Keratinocyte (primary cell): ENCODE measurements at regions not wholly inside any gene's neighbourhood (a gene's known extent, or its start where the extent isn't known, plus 50 kb on each side); places are given as distances from the start of the nearest gene placed in this dataset.
A peak's percentile ranks its signal among the peaks of the same experiment; 100 is the strongest.

Source experiments
- DNase-seq: peaks from one replicate; pipeline ENCODE4 v3.0.0-alpha.2; 2011; ENCODE audit warnings: low read depth, missing footprints, low spot score
- FAIRE-seq: peaks from 2 replicates; lab custom pipeline; 2011; peaks lifted over from hg19 to GRCh38; lab: Jason Lieb, UNC
- H2AFZ ChIP-seq: 2 replicates; pipeline ENCODE4 v1.6.0; 2012; ENCODE audit warnings: low read length, control low read depth, inconsistent platforms; ENCODE audit not compliant: control insufficient read depth
- H3K27ac ChIP-seq: 2 replicates; pipeline ENCODE4 v1.5.1; 2011; ENCODE audit warnings: low read length; ENCODE audit not compliant: control insufficient read depth, insufficient read depth
- H3K27me3 ChIP-seq: 3 replicates; pipeline ENCODE4 v1.6.0; 2011; ENCODE audit warnings: low read length; ENCODE audit not compliant: control insufficient read depth, insufficient read depth; ENCODE audit errors: extremely low read depth
- H3K36me3 ChIP-seq, 2 experiments: 2 replicates in 1 of 2; 3 replicates in 1 of 2; pipeline ENCODE4 v1.5.1; 2011; ENCODE audit warnings: low read length in 2 of 2, mild to moderate bottlenecking in 1 of 2; ENCODE audit not compliant: control insufficient read depth in 2 of 2, insufficient read depth in 2 of 2; ENCODE audit errors: extremely low read depth in 1 of 2
- H3K4me1 ChIP-seq: 3 replicates; pipeline ENCODE4 v1.5.1; 2011; ENCODE audit warnings: low read length; ENCODE audit not compliant: control insufficient read depth, insufficient read depth; ENCODE audit errors: extremely low read depth
- H3K4me2 ChIP-seq: 3 replicates; pipeline ENCODE4 v1.6.0; 2011; ENCODE audit warnings: low read depth, low read length; ENCODE audit not compliant: control insufficient read depth, insufficient read depth; ENCODE audit errors: extremely low read depth
- H3K4me3 ChIP-seq, 3 experiments: fragments of 200-600 bp in 1 of 3; sonication (generic) in 1 of 3; 2 replicates in 2 of 3; 3 replicates in 1 of 3; pipeline ENCODE4 v1.5.1; 2011 to 2016; ENCODE audit warnings: low read length in 3 of 3, mild to moderate bottlenecking in 3 of 3, control low read depth in 2 of 3, inconsistent platforms in 1 of 3, low read depth in 1 of 3, mixed read lengths in 1 of 3, mixed run types in 1 of 3, moderate library complexity in 1 of 3; ENCODE audit not compliant: control insufficient read depth in 2 of 3, insufficient read depth in 2 of 3; ENCODE audit errors: extremely low read depth in 1 of 3
- H3K79me2 ChIP-seq: 2 replicates; pipeline ENCODE4 v1.6.0; 2012; ENCODE audit warnings: low read length; ENCODE audit not compliant: control insufficient read depth, insufficient read depth
- H3K9ac ChIP-seq: 3 replicates; pipeline ENCODE4 v1.6.0; 2011; ENCODE audit warnings: low read length; ENCODE audit not compliant: control insufficient read depth, insufficient read depth; ENCODE audit errors: extremely low read depth
- H3K9me1 ChIP-seq: 3 replicates; pipeline ENCODE4 v1.6.0; 2011; ENCODE audit warnings: low read length; ENCODE audit not compliant: control insufficient read depth, insufficient read depth; ENCODE audit errors: extremely low read depth
- H3K9me3 ChIP-seq: 2 replicates; pipeline ENCODE4 v1.5.1; 2012; ENCODE audit warnings: low read depth, low read length; ENCODE audit not compliant: control insufficient read depth
- H4K20me1 ChIP-seq: 3 replicates; pipeline ENCODE4 v1.6.0; 2011; ENCODE audit warnings: low read length; ENCODE audit not compliant: control insufficient read depth, insufficient read depth; ENCODE audit errors: extremely low read depth
- EZH2 ChIP-seq: IDR thresholded peaks from one replicate; pipeline ENCODE4 v1.6.1; 2012; ENCODE audit warnings: inconsistent platforms, mild to moderate bottlenecking, low read length, moderate library complexity
- dilution Hi-C: fragments of 300-500 bp; cut with MboI; formaldehyde crosslinking; loops from one replicate; pipeline ENCODE4 v1.7.0; 2020; ENCODE audit warnings: low sequenced_read_pairs; ENCODE audit not compliant: extremely low pct_ligation_motif_present
- TF ChIP-seq, protein P1 (sequence below), 3 experiments: IDR thresholded peaks in 1 of 3; conservative IDR thresholded peaks in 1 of 3; optimal IDR thresholded peaks in 1 of 3; 2 replicates in 2 of 3; 3 replicates in 1 of 3; pipeline versions ENCODE3 to v1.5.1; 2011; ENCODE audit warnings: low read length in 3 of 3, mild to moderate bottlenecking in 3 of 3, moderate library complexity in 2 of 3, control low read depth in 1 of 3, inconsistent platforms in 1 of 3; ENCODE audit not compliant: insufficient read depth in 2 of 3; ENCODE audit errors: extremely low read depth in 1 of 3

DNA sequence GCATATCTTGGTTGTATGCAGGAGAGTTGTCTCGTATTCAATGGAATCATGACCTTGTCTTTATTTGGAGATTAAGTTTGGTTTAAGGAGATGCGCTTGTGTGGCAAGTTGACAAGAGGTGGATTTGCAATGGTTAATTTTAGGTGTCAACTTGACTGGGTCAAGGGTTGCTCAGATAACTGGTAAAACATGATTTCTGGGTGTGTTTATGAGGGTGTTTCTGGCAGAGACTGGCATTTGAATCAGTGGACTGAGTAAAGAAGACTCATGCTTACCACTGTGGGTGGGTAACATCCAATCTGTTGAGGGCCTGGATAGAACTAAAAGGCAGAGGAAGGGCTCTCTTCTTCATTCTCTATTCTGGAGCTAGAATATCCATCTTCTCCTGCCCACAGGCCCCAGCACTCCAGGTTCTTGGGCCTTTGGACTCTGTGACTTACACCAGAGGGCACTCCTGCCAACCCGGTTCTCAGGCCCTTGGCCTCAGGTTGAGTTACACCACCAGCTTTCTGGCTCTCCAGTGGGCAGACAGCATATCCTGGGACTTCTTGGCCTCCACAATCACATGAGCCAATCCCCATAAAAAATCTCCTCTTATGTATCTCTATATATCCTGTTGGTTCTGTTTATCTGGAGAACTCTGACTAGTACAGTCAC, 141.5 kb upstream of the ARID2 start:
- Histone ChIP-seq H3K27ac (no peak overlapping the region), H3K4me1 (no peaks in the 10 kb centered on the region), H3K79me2 (no peaks in the 10 kb centered on the region), H4K20me1 (no peaks in the 10 kb centered on the region), H3K4me2 (no peak overlapping the region), H3K36me3 (no peaks in the 10 kb centered on the region), H3K9me1 (no peaks in the 10 kb centered on the region), H3K4me3 (no peak overlapping the region), H2AFZ (no peak overlapping the region), H3K9ac (no peak overlapping the region), H3K9me3 (no peaks in the 10 kb centered on the region), H3K27me3 (no peaks in the 10 kb centered on the region)
- no peak for DNase-seq
- TF ChIP-seq, protein P1, sequence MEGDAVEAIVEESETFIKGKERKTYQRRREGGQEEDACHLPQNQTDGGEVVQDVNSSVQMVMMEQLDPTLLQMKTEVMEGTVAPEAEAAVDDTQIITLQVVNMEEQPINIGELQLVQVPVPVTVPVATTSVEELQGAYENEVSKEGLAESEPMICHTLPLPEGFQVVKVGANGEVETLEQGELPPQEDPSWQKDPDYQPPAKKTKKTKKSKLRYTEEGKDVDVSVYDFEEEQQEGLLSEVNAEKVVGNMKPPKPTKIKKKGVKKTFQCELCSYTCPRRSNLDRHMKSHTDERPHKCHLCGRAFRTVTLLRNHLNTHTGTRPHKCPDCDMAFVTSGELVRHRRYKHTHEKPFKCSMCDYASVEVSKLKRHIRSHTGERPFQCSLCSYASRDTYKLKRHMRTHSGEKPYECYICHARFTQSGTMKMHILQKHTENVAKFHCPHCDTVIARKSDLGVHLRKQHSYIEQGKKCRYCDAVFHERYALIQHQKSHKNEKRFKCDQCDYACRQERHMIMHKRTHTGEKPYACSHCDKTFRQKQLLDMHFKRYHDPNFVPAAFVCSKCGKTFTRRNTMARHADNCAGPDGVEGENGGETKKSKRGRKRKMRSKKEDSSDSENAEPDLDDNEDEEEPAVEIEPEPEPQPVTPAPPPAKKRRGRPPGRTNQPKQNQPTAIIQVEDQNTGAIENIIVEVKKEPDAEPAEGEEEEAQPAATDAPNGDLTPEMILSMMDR (optimal IDR thresholded peaks at IDR 0.05 in 1 of 3, IDR thresholded peaks at IDR 0.05 in 1 of 3, conservative IDR thresholded peaks at IDR 0.05 in 1 of 3; ENCODE audit: extremely low read depth in 1 of 3, insufficient read depth in 2 of 3, low read length in 3 of 3) = peak in 1 of 3 experiments; percentile 22
- TF ChIP-seq EZH2 = no peak
- FAIRE-seq = no peak
- dilution Hi-C loops = no loop called here

DNA sequence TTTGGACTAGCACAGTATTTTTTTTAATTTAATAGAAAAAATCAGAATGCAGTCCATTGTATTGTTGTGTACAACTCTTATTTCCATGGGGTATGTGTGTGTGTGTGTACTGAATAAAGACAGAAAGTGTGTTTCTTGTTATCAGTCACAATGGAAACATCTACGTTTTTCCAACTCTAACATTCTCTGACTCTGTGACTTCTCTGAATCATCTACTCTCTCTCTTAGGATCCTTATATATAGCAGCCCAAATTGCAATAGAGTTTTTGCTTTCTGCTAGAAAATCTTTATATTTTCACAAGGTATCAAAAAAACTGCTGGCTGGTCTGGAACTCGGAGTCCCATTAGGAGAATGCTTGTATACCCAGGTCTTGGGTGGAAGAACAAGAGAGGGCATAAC, 138.9 kb upstream of the ARID2 start:
- TF ChIP-seq EZH2 = no peak
- TF ChIP-seq, protein P1 (optimal IDR thresholded peaks at IDR 0.05 in 1 of 3, IDR thresholded peaks at IDR 0.05 in 1 of 3, conservative IDR thresholded peaks at IDR 0.05 in 1 of 3; ENCODE audit: extremely low read depth in 1 of 3, insufficient read depth in 2 of 3, low read length in 3 of 3) = no peak
- H4K20me1 ChIP-seq = no peaks in the 10 kb centered on the region
- H3K4me2 ChIP-seq = no peak overlapping the region
- H3K36me3 ChIP-seq = no peaks in the 10 kb centered on the region
- dilution Hi-C loops = no loop called here
- H3K27ac ChIP-seq = no peak overlapping the region
- no peaks in the 10 kb centered on the region for H3K9me1 ChIP-seq
- H3K4me1 ChIP-seq = no peaks in the 10 kb centered on the region
- H3K27me3 ChIP-seq = no peaks in the 10 kb centered on the region
- DNase-seq (no peak), FAIRE-seq (no peak)
- no peaks in the 10 kb centered on the region for H3K79me2 ChIP-seq
- no peaks in the 10 kb centered on the region for H3K9me3 ChIP-seq
- H3K9ac ChIP-seq = no peak overlapping the region
- H2AFZ ChIP-seq = no peak overlapping the region
- no peak overlapping the region for H3K4me3 ChIP-seq
